GM18511 (cell line): ENCODE measurements at regions not wholly inside any gene's neighbourhood (a gene's known extent, or its start where the extent isn't known, plus 50 kb on each side); places are given as distances from the start of the nearest gene placed in this dataset.

Experiments used
- ATAC-seq: cut with Tn5 transposase; IDR thresholded peaks from one replicate; pipeline ENCODE4 v1.9.1; 2021; ENCODE audit warnings: mild to moderate bottlenecking, moderate library complexity; ENCODE audit not compliant: unreplicated experiment

- ATAC-seq: no peak
Measured at GRCh38 chr12:19010087-19010486, 119.4 kb upstream of the PLEKHA5 start.

GRCh38 chr12:19010726-19011125, 118.8 kb upstream of the PLEKHA5 start:
- ATAC-seq: no peak

- no peak for ATAC-seq
Measured at GRCh38 chr12:19012965-19013364, 116.6 kb upstream of the PLEKHA5 start.

- ATAC-seq: no peak
Measured at GRCh38 chr12:19014240-19014639, 115.3 kb upstream of the PLEKHA5 start.

- ATAC-seq: no peak
Measured at GRCh38 chr12:19015285-19015684, 114.2 kb upstream of the PLEKHA5 start.

GRCh38 chr12:19018302-19018970, 111.1 kb upstream of the PLEKHA5 start:
- ATAC-seq: no peak

- ATAC-seq: no peak
Measured at GRCh38 chr12:19021240-19021639, 108.3 kb upstream of the PLEKHA5 start.

- ATAC-seq: no peak
Measured at GRCh38 chr12:19021646-19022045, 107.9 kb upstream of the PLEKHA5 start.

- ATAC-seq: no peak
Measured at GRCh38 chr12:19025582-19025981, 104.0 kb upstream of the PLEKHA5 start.

- ATAC-seq: no peak
Measured at GRCh38 chr12:19026034-19026433, 103.5 kb upstream of the PLEKHA5 start.

GRCh38 chr12:19026614-19027488, 102.7 kb upstream of the PLEKHA5 start:
- ATAC-seq: no peak

- ATAC-seq: no peak
Measured at GRCh38 chr12:19030180-19030579, 99.4 kb upstream of the PLEKHA5 start.

GRCh38 chr12:19030603-19031002, 98.9 kb upstream of the PLEKHA5 start:
- no peak for ATAC-seq

GRCh38 chr12:19031032-19031431, 98.5 kb upstream of the PLEKHA5 start:
- ATAC-seq: no peak

GRCh38 chr12:19032826-19033225, 96.7 kb upstream of the PLEKHA5 start:
- ATAC-seq: no peak

- ATAC-seq: no peak
Measured at GRCh38 chr12:19033244-19033643, 96.3 kb upstream of the PLEKHA5 start.

- ATAC-seq: no peak
Measured at GRCh38 chr12:19034937-19035336, 94.6 kb upstream of the PLEKHA5 start.

- no peak for ATAC-seq
Measured at GRCh38 chr12:19035536-19035935, 94.0 kb upstream of the PLEKHA5 start.

- ATAC-seq: no peak
Measured at GRCh38 chr12:19036673-19037357, 92.7 kb upstream of the PLEKHA5 start.

- no peak for ATAC-seq
Measured at GRCh38 chr12:19038209-19038608, 91.3 kb upstream of the PLEKHA5 start.

- ATAC-seq: no peak
Measured at GRCh38 chr12:19039515-19039914, 90.0 kb upstream of the PLEKHA5 start.

GRCh38 chr12:19042221-19042620, 87.3 kb upstream of the PLEKHA5 start:
- ATAC-seq: no peak
